Gastrocnemius medialis (tissue), 4 donors: ENCODE measurements at regions not wholly inside any gene's neighbourhood (a gene's known extent, or its start where the extent isn't known, plus 50 kb on each side); places are given as distances from the start of the nearest gene placed in this dataset.

Experiments used
- ATAC-seq, 2 donors: fragments of 150-250 bp; one replicate each; pipeline ENCODE4 v1.9.1; 2016
- DNase-seq, 2 donors: peaks; one replicate each; pipeline ENCODE4 v3.0.0-alpha.2; 2019
- H3K27ac ChIP-seq, 4 donors: fragments of 200-600 bp; sonication (generic); 1 replicate in 1 of 4; 2 replicates in 3 of 4; pipeline ENCODE4 v1.5.1; 2016 to 2018; ENCODE audit warnings: mild to moderate bottlenecking in 2 of 4, moderate library complexity in 1 of 4
- H3K27me3 ChIP-seq, 3 donors: fragments of 200-600 bp; sonication (generic) in 2 of 3; 1 replicate in 1 of 3; 2 replicates in 2 of 3; pipeline versions ENCODE4 v1.5.1 to v1.6.0; 2016 to 2019; ENCODE audit warnings: mild to moderate bottlenecking in 1 of 3, moderate library complexity in 1 of 3
- H3K36me3 ChIP-seq, 2 donors: fragments of 200-600 bp; sonication (generic) in 1 of 2; one replicate each; pipeline ENCODE4 v1.5.1; 2017 to 2018
- H3K4me1 ChIP-seq, 2 donors: fragments of 200-600 bp; sonication (generic) in 1 of 2; one replicate each; pipeline ENCODE4 v1.5.1; 2016 to 2017; ENCODE audit warnings: mild to moderate bottlenecking in 2 of 2
- H3K4me3 ChIP-seq, 4 donors: fragments of 200-600 bp; sonication (generic) in 3 of 4; 1 replicate in 1 of 4; 2 replicates in 3 of 4; pipeline ENCODE4 v1.5.1; 2016 to 2019; ENCODE audit warnings: mild to moderate bottlenecking in 2 of 4
- H3K9me3 ChIP-seq, 3 donors: fragments of 200-600 bp; sonication (generic) in 2 of 3; 1 replicate in 1 of 3; 2 replicates in 2 of 3; pipeline ENCODE4 v1.5.1; 2016 to 2019
- CTCF ChIP-seq, 5 experiments: fragments of 450-650 bp in 3 of 5; fragments of 200-600 bp in 2 of 5; sonication (generic) in 2 of 5; IDR thresholded peaks in 4 of 5; conservative IDR thresholded peaks in 1 of 5; 1 replicate in 4 of 5; 2 replicates in 1 of 5; pipeline ENCODE4 v1.5.1; 2016 to 2019; ENCODE audit warnings: antibody characterized with exemption in 5 of 5, mild to moderate bottlenecking in 3 of 5, moderate library complexity in 3 of 5
- POLR2A ChIP-seq, 2 donors: fragments of 450-650 bp; IDR thresholded peaks; one replicate each; pipeline ENCODE4 v1.6.1; 2017; ENCODE audit warnings: antibody characterized with exemption in 2 of 2, mild to moderate bottlenecking in 2 of 2, moderate library complexity in 2 of 2
- in situ Hi-C, 4 donors: fragments of 200-750 bp; cut with MboI; loops; one replicate each; pipeline versions ENCODE4 v1.15.0 to v1.8.0; 2017; ENCODE audit warnings: low sequenced_read_pairs in 4 of 4
- intact Hi-C: fragments of 100-400 bp; cut with DNase I; formaldehyde crosslinking; loops from one replicate; pipeline ENCODE4 v1.15.1; 2023; ENCODE audit warnings: low total_unique reads

- TF ChIP-seq CTCF (IDR thresholded peaks at IDR 0.05 in 4 of 5, conservative IDR thresholded peaks at IDR 0.05 in 1 of 5) (no peak), POLR2A (IDR thresholded peaks at IDR 0.05) (no peak)
- intact Hi-C loops: no loop called here
- H3K9me3 ChIP-seq: no peaks in the 10 kb centered on the region
- in situ Hi-C loops: no loop called here
- H3K27me3 ChIP-seq: no peaks in the 10 kb centered on the region
- ATAC-seq (no peak), DNase-seq (no peak)
- no peak overlapping the region for H3K4me3 ChIP-seq
- H3K36me3 ChIP-seq: no peaks in the 10 kb centered on the region
- H3K4me1 ChIP-seq: peaks cover 5 to 8% of the 10 kb centered on the region in 2 donors
- no peak overlapping the region for H3K27ac ChIP-seq
Observed at GRCh38 chr11:95363708-95364107, 132.7 kb upstream of the SESN3 start.

DNA sequence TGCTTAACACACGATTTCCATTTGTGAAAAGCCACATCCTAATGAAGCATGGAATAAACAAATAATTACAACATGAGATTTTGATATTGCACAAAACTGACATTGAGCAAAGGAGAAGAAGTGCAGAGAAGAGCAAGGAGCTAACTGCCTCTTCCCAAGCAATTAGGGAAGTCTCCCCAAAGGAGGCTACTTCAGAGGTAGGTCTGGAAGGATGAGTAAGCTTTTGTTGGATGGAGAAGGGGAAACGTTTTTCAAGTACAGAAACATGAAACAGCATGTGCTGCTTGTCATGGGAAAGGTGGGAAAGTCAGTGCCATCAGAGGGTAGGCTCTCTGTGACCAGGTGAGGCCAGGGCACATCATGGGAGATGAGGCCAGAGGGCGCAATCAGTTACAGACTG is 132.2 kb upstream of the SESN3 start:
- TF ChIP-seq CTCF (IDR thresholded peaks at IDR 0.05 in 4 of 5, conservative IDR thresholded peaks at IDR 0.05 in 1 of 5) (no peak), POLR2A (IDR thresholded peaks at IDR 0.05) (no peak)
- Histone ChIP-seq H3K36me3 (no peaks in the 10 kb centered on the region), H3K27ac (no peak overlapping the region), H3K27me3 (no peaks in the 10 kb centered on the region), H3K9me3 (no peaks in the 10 kb centered on the region), H3K4me3 (no peak overlapping the region), H3K4me1 (peaks cover 8 to 11% of the 10 kb centered on the region in 2 donors)
- ATAC-seq (no peak), DNase-seq (no peak)
- intact Hi-C loops: no loop called here
- in situ Hi-C loops: no loop called here

DNA sequence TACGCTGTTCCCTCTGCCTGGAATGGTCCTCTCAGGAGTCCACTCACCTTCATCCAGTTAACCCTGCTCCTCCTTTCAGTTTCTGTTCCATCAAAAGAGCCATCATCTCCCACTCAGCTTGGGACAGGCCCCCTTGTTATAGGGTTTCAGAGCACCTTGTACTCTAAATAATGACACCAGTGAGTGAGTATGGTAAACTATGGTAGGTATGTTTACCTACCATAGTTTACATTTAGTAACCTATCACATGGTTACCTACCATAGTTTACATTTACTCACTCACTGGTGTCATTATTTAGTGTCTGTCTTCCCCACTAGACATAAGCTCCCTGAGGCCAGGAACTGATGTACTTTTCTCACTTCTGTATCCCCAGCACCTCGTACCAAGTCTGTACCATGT is 130.2 kb upstream of the SESN3 start:
- Histone ChIP-seq H3K4me1 (peaks cover 8 to 11% of the 10 kb centered on the region in 2 donors), H3K27ac (no peak overlapping the region), H3K9me3 (no peaks in the 10 kb centered on the region), H3K27me3 (no peaks in the 10 kb centered on the region), H3K36me3 (no peaks in the 10 kb centered on the region), H3K4me3 (no peak overlapping the region)
- ATAC-seq: no peak
- TF ChIP-seq CTCF (IDR thresholded peaks at IDR 0.05 in 4 of 5, conservative IDR thresholded peaks at IDR 0.05 in 1 of 5): no peak
- no peak for TF ChIP-seq POLR2A (IDR thresholded peaks at IDR 0.05)
- in situ Hi-C loops: no loop called here
- intact Hi-C loops: no loop called here
- DNase-seq: no peak

GRCh38 chr11:95360377-95361075 is 129.5 kb upstream of the SESN3 start:
- no peaks in the 10 kb centered on the region for H3K36me3 ChIP-seq
- DNase-seq (no peak), ATAC-seq (peak in 1 of 2 donors; percentile 53)
- H3K4me3 ChIP-seq: no peak overlapping the region
- H3K4me1 ChIP-seq: peaks cover 8 to 11% of the 10 kb centered on the region in 2 donors
- no peak overlapping the region for H3K27ac ChIP-seq
- intact Hi-C loops (no loop called here), in situ Hi-C loops (no loop called here)
- H3K27me3 ChIP-seq: no peaks in the 10 kb centered on the region
- H3K9me3 ChIP-seq: no peaks in the 10 kb centered on the region
- TF ChIP-seq CTCF (IDR thresholded peaks at IDR 0.05 in 4 of 5, conservative IDR thresholded peaks at IDR 0.05 in 1 of 5): no peak
- TF ChIP-seq POLR2A (IDR thresholded peaks at IDR 0.05): no peak

- H3K36me3 ChIP-seq: no peaks in the 10 kb centered on the region
- in situ Hi-C loops (no loop called here), intact Hi-C loops (no loop called here)
- ATAC-seq (no peak), DNase-seq (no peak)
- peaks cover 8 to 11% of the 10 kb centered on the region in 2 donors for H3K4me1 ChIP-seq
- H3K27me3 ChIP-seq: no peaks in the 10 kb centered on the region
- no peaks in the 10 kb centered on the region for H3K9me3 ChIP-seq
- no peak overlapping the region for H3K4me3 ChIP-seq
- H3K27ac ChIP-seq: no peak overlapping the region
- TF ChIP-seq POLR2A (IDR thresholded peaks at IDR 0.05) (no peak), CTCF (IDR thresholded peaks at IDR 0.05 in 4 of 5, conservative IDR thresholded peaks at IDR 0.05 in 1 of 5) (no peak)
Observed at GRCh38 chr11:95359756-95360155, 128.8 kb upstream of the SESN3 start.
